Uterus (tissue), 2 donors: ENCODE measurements at regions not wholly inside any gene's neighbourhood (a gene's known extent, or its start where the extent isn't known, plus 50 kb on each side); places are given as distances from the start of the nearest gene placed in this dataset.

Experiments used
- POLR2A ChIP-seq, 2 donors: fragments of 450-650 bp; IDR thresholded peaks; one replicate each; pipeline ENCODE4 v1.6.1; 2016; ENCODE audit warnings: antibody characterized with exemption in 2 of 2, mild to moderate bottlenecking in 1 of 2, moderate library complexity in 1 of 2
- TF ChIP-seq, protein P1 (sequence below), 4 experiments: fragments of 200-600 bp in 2 of 4; fragments of 450-650 bp in 2 of 4; sonication (generic) in 2 of 4; IDR thresholded peaks; one replicate each; pipeline ENCODE4 v1.5.1; 2016 to 2019; ENCODE audit warnings: antibody characterized with exemption in 4 of 4, mild to moderate bottlenecking in 2 of 4, moderate library complexity in 1 of 4

DNA sequence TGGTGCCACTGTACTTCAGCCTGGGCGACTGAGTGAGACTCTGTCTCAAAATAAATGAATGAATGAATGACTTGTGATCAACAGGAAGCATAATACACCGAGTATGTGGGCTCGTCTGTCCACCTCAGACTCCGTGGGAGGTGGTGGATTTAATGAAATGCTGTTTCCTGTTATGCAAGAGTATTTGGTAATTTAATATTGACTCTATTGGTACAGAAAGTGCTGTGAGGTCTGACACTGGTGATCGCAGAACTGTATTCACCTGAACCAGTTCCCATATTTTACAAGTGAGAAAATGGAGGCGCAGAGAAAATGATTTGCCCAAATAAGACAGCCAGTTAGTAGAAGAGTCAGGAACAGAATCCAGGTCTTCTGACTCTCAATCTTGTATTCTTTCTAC lies 423.3 kb downstream of the RAPGEF2 start:
- TF ChIP-seq, protein P1, sequence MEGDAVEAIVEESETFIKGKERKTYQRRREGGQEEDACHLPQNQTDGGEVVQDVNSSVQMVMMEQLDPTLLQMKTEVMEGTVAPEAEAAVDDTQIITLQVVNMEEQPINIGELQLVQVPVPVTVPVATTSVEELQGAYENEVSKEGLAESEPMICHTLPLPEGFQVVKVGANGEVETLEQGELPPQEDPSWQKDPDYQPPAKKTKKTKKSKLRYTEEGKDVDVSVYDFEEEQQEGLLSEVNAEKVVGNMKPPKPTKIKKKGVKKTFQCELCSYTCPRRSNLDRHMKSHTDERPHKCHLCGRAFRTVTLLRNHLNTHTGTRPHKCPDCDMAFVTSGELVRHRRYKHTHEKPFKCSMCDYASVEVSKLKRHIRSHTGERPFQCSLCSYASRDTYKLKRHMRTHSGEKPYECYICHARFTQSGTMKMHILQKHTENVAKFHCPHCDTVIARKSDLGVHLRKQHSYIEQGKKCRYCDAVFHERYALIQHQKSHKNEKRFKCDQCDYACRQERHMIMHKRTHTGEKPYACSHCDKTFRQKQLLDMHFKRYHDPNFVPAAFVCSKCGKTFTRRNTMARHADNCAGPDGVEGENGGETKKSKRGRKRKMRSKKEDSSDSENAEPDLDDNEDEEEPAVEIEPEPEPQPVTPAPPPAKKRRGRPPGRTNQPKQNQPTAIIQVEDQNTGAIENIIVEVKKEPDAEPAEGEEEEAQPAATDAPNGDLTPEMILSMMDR (IDR thresholded peaks at IDR 0.05), result no peak
- no peak for TF ChIP-seq POLR2A (IDR thresholded peaks at IDR 0.05)
